HG02852 (cell line): ENCODE measurements at regions not wholly inside any gene's neighbourhood (a gene's known extent, or its start where the extent isn't known, plus 50 kb on each side); places are given as distances from the start of the nearest gene placed in this dataset.

ENCODE experiments used
- ATAC-seq: cut with Tn5 transposase; IDR thresholded peaks from one replicate; pipeline ENCODE4 v1.9.1; 2021; ENCODE audit warnings: mild to moderate bottlenecking, moderate library complexity; ENCODE audit not compliant: unreplicated experiment

GRCh38 chr5:105030153-105030552 is 1467.6 kb upstream of the NUDT12 start:
- ATAC-seq = no peak

GRCh38 chr5:105015098-105015497 is 1452.5 kb upstream of the NUDT12 start:
- ATAC-seq = no peak

DNA sequence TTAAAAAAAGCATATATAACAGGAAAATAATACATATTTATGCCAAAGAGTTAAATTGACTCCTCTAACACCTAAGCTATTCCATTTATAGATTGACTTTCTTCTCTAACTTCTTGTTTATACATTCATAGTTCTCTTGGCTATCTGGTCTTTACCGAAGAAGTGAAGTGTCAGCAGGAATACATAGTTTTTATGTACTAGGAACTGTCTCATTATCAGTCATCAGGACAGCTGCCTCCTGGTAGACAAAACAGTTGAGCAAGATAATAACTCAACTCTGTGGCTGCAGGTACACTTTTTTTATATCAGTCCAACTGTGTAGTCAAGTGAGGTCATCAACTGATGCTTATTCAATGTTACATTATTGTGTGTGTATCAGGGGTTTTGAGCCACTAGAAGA is 1436.0 kb upstream of the NUDT12 start:
- ATAC-seq = no peak

- no peak for ATAC-seq
Measured at GRCh38 chr5:104998169-104998568, 1435.6 kb upstream of the NUDT12 start.

- ATAC-seq = no peak
Measured at GRCh38 chr5:104987074-104987473, 1424.5 kb upstream of the NUDT12 start.

DNA sequence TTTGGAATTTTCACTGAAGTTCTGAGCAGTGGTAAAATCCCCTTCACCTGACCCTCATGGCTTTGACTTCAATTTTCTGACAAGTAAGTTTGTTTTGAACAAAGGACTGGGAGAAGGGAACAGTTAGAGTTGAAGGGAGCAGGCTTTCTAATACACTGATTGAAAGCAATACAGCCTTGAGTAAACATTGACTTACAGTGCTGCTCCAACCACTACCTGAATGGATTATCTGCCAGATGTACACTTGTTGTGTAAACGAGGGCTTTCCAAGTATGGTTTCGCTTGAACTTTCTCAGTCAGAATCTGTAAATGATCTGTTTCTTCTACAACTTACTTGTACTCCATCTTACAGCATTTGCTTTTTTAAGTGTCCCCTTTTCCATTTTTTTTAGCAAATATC is 1414.9 kb upstream of the NUDT12 start:
- ATAC-seq = no peak

- no peak for ATAC-seq
Measured at GRCh38 chr5:104967806-104968410, 1405.3 kb upstream of the NUDT12 start.

- no peak for ATAC-seq
Measured at GRCh38 chr5:104965006-104965405, 1402.4 kb upstream of the NUDT12 start.

DNA sequence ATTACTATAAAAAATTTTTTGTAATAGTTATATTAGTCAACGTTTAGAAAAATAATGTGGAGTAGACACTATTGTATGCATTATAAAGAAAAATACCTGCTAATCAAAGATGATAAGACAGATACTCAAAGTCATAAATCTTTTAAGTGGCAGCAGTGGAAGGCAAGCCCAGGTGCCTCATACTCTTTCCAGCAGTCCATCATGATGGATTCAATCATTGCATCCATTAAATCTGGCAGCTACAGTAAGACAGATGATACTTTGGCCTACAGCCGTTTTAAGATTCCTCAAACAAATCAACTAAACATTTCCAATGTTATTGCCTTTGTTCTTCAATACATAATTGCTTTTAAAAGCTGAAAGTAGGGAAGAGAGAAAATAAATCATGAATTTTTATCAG is 1392.9 kb upstream of the NUDT12 start:
- no peak for ATAC-seq

GRCh38 chr5:104952876-104953275 is 1390.3 kb upstream of the NUDT12 start:
- ATAC-seq = no peak

GRCh38 chr5:104951829-104952228 is 1389.2 kb upstream of the NUDT12 start:
- no peak for ATAC-seq

- no peak for ATAC-seq
Measured at GRCh38 chr5:104947076-104947475, 1384.5 kb upstream of the NUDT12 start.

DNA sequence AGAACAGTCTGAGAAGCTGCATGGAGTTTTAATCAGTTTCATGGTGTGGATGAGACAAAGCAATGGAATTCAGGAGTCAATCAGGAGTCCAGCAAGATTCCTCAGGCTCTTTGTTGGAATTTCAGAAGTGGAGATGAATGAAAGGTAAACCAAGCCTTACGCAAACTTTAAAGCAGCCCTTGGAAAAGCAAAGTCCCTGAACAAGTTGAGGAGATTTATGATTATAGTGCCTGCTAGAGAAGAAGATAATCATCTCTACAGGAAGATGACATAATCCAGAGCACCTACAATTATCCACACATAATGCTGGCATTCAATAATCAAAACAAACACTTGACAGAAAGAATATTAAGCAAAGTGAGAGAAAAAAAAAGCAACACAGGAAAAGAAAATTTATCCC is 1380.1 kb upstream of the NUDT12 start:
- ATAC-seq = no peak

DNA sequence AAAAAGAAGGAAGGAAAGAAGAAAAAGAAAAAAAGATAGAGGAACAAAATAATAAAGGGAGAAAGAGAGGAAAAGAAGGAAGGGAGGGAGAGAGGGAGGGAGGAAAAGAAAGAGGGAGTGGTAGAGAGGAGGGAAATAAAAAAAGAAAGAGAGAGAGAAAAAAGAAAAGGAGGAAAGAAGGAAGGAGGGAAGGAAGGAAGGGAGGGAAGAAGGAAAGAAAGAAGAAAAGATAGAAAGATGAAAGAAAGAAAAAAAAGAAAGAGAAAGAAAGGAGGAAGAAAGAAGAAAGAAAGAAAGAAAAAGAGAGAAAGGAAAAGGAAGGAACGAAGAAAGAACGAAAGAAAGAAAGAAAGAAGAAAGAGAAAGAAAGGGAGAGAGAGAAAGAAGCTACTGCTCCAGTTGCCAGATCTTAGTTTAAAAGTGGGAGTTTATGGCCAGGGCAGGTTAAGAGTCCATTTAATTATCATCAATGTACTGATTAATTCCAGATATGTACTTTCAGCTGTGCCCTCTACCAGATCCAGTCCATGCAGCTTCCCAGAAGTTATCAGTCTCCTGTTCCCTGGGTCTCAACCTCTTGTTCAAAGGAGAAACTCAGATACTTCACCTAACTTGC is 1378.5 kb upstream of the NUDT12 start:
- ATAC-seq = no peak

- no peak for ATAC-seq
Measured at GRCh38 chr5:104937598-104937997, 1375.0 kb upstream of the NUDT12 start.

GRCh38 chr5:104932431-104932830 is 1369.8 kb upstream of the NUDT12 start:
- no peak for ATAC-seq

DNA sequence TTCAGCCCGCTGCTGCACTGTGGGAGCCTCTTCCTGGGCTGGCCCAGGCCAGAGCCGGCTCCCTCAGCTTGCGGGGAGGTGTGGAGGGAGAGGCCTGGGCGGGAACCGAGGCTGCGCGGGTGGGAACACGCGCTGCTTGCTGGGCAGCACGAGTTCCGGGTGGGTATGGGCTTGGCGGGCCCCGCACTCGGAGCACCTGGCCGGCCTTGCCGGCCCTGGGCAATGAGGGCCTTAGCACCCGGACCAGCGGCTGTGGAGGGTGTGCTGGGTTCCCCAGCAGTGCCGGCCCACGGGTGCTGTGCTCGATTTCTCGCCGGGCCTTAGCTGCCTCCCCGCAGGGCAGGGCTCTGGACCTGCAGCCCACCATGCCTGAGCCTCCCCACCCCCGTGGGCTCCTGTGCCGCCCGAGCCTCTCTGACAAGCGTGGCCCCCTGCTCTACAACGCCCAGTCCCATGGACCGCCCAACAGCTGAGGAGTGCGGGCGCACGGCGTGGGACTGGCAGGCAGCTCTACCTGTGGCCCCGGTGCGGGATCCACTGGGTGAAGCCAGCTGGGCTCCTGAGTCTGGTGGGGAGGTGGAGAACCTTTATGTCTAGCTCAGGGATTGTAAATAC is 1366.4 kb upstream of the NUDT12 start:
- no peak for ATAC-seq

DNA sequence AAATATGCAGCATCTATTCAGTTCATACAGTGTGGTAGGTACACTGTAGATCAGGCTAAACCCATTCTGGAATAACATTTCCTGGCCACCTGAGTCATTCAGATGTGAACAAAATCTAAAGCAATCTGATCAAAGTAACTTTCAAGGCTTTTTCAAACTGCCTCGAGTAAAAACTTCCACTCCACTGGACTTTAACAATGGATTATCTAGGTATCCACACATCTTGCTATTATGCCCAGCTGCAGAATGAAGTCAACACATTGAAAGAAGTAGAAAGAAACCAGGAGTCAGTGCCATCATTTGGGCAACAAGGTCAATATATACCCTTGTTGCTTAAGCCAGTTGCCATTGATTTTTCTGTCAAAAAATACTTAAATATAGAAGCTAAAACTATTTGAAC is 1352.6 kb upstream of the NUDT12 start:
- no peak for ATAC-seq

DNA sequence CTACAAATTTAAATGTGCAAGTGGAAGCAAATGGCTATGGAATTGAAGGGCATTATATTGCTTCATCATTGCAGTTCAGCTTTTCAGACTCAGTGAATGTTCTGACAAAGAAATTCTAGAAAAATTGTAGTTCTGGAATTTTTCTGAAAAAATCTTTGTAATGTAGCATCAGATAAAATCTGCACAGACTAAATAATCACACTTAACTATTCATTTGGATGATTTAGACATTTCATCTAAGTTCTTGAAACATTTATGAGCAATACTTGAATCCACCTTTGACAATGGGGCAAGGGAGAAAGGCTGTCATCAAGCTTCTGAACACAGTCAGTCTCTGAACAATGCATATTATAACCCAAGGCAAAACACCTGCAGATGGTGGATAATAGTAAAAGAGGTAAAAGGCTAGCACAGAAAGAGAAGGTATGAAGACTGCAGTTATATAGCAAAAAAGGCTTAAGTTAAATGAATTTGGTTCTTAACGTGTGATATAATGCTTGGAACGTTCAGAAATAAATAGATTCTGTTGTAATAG is 1352.0 kb upstream of the NUDT12 start:
- ATAC-seq = no peak

DNA sequence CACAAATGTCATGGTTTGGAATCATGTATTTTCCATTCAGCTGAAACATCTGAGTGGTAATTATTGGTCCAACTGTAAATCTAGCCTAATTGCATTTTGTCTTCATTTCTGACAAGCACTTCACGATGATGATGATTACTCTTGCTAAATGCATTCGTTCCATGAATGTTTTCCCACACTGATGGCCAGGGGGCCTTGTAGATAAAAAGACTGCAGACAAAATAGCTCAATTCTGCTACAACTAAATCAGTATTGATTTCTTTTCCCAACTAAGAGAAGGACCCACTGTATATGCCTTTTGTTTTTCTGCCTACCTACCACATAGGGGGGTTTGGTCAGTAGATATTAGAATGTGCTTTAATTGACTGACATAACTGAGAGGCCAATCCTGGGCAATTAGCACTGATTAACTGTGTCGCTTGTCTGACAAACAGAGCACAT is 1351.3 kb upstream of the NUDT12 start:
- ATAC-seq = no peak

- no peak for ATAC-seq
Measured at GRCh38 chr5:104909803-104910202, 1347.2 kb upstream of the NUDT12 start.

GRCh38 chr5:104904561-104904960 is 1342.0 kb upstream of the NUDT12 start:
- ATAC-seq = no peak
